Activated CD4-positive, alpha-beta T cell treated with anti-CD3 and anti-CD28 coated beads for 4 hours (primary cell): ENCODE measurements at regions not wholly inside any gene's neighbourhood (a gene's known extent, or its start where the extent isn't known, plus 50 kb on each side); places are given as distances from the start of the nearest gene placed in this dataset.
"Not testable (repeated sequence)": the region's sequence is repeated elsewhere in the genome, so short reads cannot be mapped to it uniquely, and the experiment has no call there.

ENCODE experiments used
- DNase-seq, 2 donors: peaks; one replicate each; pipeline ENCODE4 v3.0.0-alpha.2; 2020

DNA sequence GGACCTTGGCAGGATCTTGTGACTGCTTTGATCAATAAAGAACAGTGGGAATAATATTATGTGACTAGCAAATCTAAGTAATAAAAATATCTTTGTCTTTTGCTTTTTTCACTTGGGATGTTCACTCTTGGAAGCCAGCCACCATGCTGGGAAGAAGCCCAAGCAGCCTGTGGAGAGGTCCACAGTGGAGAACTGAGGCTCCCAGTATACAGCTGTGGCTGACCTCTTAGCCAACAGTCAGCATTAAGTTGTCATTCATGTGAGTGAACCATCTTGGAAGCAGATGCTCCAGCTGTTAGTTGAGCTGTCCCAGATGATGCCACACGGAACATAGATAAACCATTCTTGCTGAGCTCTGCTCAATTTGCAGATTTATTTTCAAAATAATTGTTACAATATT is 160.0 kb downstream of the OSR1 start:
- DNase-seq = no peak

DNA sequence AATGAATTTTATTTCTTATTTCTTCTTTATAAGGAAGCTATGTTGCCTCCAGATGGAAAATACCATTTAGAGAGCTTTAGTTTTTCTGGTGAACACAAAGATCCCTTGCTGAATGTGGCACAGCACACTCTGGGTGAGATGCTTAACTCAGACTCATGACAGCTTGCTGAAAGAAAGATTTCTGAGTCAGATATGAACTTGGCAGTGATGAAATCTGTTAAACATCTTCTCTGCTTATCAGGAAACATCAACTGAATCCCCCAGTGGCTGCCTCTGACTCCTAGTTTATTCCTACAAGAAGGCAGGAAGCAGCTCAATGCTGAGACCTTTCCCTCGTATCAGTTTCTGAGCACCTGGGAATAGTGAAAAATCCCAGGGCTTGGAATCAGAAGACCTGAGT is 162.8 kb downstream of the OSR1 start:
- no peak for DNase-seq

DNA sequence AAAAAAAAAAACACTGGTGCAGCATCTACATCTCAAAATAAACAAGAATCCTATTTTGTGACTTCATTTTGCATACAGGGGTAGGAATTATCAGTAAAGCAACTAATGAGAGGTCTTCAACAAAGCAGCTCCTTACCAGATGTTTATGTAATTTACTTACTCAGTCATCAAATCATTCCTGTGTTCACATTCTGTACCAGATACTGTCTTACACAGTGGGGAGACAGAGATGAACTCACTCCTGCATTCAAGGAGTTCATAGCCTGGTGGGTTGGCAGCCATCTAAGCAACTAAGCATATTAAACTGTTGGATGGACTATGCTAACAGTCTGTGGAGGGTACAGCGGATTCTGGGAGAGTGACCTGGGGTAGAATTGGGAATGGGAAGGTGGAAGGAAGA is 169.0 kb downstream of the OSR1 start:
- DNase-seq = no peak

DNA sequence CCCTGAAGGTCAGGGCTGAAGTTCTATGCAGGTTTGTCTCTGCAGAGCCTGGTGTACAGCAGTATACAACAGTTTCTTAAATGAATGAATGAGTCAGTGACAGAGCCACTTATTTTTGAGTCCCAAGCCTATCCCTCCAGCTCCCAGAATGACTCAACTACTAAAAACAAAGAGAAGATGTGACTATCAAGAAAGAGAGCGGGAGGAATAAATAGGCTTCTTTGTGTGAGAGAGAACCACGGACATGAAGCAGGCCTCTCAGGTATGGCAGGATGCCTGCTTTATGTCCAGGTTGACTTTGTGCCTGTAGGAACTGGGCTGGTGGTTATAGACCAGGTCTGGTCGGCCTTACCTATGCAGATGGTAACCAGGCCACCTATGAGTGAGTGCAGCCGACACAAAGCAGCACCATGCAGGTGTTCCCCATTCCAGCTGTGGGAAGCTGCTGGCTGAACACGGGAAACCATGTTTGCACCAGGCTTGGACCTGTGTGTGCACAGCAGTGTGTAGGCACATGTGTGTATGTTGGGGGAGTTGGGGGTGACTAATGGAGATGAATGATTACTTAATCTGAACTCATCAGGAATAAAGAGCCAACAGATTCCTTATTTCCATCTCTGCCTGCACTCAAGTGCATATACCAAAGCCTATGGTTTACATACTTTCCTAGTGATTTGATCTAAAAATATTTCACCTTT is 171.0 kb downstream of the OSR1 start:
- no peak for DNase-seq

DNA sequence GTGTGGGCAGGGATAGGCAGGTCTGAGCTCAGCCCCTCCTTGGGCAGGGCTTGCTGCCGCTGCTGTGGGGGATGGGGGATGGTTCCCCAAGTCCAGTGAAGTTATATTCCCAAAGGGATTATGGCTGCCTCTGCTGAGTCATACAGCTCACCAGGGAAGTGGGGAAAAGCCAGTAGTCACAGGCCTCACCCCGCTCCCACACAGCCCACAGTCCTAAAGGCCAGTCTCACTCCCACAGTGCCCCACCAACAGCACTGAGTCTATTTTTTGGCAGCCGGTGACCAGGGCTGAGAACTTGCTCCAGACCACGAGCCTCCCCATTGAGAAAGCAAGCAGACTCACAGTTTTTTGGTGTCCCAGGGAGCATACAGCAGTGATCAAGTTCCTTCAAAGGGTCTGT is 173.3 kb downstream of the OSR1 start:
- DNase-seq = no peak

DNA sequence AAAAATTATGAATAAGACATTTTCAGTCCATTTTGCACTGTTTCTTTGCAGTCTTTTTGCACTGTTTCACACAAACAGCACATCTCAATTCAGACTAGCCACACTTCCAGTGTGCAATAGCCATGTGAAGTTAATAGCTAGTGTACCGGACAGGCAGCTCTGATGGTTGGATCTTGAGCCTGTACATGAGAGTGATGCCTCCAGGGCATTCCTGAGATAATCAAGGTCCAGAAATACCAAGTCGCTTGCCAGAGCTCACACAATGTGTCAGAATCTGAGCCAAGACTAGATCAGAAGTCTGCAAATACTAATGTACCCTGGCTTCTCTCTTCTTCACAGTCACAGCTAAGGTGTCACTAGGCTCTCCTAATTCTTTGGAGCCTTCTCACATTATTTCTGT is 180.2 kb downstream of the OSR1 start:
- DNase-seq = no peak

DNA sequence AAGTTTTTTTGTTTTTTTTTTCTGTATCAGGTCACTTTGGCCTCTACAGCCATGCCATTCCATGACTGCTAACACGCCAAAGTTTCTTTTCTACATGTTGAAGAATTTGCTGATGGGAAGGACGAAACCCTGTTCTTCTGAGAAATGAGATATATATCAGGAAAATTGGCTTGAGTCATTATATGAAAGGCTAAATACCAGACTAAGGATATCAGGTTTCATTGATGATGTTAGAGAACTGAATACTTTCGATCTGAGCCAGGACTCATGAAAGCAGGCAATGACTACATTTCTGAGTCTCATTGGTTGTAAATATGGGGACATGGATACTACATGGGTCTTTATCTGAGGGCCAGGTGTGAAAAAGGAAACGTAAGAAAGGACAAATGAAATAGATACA is 181.4 kb downstream of the OSR1 start:
- no peak for DNase-seq

DNA sequence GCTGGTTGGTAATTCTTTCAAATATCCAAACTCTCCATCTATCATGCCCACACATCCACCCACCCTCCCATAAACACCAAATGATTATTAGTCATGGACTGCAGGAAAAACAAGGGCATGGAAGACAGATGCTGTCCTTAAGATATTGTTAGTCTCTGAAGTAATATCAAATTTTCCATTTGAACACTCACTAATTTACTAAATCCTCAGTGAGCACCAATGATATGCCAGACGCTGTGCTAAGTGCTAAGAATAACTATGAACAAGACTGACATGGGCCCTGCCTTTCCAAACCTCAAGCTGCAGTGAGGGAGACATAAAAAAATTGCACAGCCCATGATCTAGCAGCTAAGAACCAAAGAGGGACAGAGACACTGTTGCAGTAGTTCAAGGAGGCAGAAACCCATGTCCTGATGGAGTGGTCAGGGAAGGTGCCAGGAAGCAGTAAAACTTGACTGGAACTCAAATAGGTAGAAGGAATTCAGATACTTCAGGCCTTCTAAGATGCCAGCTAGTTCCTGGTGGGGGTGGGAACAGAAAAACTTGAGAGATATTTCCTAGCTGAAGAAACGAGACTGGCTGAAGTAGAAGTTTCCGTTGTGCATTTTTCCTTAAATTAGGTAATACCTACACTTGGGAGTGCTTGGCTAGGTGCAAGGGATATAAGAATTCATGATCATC is 182.1 kb downstream of the OSR1 start:
- no peak for DNase-seq

DNA sequence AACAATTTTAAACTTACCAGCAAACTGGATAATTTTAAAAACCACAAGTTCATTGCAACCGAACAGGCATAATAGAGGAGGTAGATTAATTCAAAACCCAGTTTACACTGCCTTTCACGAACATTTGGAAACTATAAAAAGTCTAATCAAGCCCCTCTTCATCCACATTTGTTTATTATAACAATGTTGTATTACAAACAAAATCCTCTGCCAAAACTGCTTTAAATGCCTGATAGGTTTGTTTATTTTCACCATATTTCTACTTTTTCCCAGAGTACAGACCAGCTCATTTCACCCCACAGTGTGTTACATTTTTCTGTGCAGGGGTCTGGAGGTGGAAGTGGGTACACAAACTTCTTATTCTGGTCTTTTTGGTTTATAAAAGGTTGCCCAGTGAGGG is 184.2 kb downstream of the OSR1 start:
- DNase-seq = no peak

DNA sequence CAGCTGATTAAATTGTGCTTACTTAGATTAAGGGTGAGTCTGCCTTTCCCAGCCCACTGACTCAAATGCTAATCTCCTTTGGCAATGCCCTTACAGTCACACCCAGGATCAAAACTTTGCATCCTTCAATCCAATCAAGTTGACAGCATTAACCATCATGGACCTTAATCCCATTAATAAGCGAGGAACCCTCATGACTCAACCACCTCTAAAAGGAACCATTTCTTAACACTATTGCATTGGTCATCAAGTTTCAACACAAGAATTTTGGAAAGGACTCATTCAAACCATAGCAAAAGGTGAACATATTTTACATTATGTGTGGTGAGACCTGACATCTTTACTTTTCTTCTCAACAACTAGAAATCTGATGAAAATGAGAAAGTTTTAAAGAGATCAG is 187.0 kb downstream of the OSR1 start:
- DNase-seq = no peak

DNA sequence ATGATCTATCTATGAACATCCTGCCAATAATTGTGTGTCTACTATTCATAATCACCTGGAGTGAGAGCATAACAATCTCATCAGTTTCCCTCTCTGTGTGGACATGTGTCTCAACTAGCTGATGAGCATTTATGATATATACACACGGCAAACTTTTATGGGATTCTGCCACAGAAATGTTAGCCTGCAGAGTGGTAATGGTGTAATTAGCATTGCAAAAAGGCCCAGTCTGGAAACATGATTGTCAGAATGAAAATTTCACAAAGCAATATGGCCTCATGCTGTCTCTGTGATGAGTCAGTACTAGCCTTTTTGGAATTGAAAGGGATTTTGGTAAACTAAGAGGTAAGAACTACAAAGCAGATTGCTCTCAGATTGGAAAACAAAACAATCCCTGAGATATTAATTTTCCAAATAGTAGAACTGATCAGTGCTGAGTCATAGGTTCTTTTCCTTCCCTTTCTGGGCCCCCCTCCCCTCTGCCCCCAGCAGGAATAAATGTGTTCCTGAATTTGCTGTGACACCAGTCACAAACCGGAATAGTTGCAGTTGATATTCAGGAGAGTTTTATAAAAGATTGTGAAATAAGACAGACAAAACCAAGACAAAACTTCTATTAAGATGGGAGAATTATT is 189.2 kb downstream of the OSR1 start:
- no peak for DNase-seq

DNA sequence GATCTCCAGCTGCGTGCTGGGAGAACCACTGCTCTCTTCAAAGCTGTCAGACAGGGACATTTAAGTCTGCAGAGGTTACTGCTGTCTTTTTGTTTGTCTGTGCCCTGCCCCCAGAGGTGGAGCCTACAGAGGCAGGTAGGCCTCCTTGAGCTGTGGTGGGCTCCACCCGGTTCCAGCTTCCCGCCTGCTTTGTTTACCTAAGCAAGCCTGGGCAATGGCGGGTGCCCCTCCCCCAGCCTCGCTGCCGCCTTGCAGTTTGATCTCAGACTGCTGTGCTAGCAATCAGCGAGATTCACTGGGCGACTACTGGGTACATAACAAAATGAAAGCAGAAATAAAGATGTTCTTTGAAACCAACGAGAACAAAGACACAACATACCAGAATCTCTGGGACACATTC is 194.3 kb downstream of the OSR1 start:
- not testable (repeated sequence) for DNase-seq

DNA sequence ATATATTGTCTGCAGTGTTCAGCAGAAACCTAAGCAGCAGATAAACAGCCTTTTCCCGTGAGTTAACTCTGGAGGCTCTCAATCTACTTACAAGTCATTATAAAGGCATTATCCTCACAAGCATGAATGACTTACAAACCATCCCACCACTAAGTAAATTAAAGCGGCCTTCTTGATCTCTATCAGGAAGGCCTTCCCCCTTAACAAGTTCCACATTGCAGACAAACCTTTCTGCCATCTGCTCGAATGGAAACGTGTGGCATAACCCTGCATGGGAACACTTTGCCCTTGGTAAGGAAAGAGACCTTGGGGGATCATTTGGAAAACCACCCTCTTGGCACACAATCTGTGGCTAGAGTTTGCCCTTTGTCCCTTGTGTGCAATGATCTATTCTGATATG is 199.5 kb downstream of the OSR1 start:
- DNase-seq = no peak

DNA sequence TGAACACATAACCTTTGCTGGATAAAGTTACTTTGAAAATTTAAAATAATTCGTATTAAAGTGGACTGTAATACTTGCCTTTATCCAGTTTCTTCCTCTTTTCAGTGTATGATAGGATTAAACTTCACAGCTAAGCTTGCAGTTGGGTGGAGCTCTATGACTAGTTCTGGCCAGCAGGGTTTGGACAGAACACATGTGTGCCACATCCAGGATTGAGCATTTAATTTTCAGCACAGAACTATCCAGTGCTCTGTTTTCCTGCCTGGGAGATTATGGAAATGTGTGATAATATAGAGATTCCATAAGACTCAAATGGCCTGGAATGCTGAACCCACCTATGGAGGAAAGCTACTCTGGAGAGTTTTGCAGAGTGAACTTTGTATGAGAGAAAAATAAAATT is 200.2 kb downstream of the OSR1 start:
- DNase-seq = no peak

DNA sequence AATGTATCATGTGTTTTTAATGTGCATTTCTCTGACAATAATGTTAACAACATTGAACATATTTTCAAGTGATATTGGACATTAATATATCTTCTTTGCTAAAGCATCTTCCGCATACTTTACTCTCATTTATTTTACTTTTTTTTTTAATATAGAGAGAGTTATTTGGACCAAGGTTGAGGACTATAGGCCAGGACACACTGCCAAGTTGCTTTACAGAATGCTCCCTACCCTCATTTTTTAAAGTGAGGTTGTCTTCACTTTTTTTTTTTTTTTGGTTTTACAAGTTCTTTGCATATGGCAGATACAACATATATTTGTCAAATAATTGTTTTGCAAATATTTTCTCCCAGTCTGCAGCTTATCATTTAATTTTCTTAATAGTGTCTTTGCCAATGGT is 201.8 kb downstream of the OSR1 start:
- no peak for DNase-seq

DNA sequence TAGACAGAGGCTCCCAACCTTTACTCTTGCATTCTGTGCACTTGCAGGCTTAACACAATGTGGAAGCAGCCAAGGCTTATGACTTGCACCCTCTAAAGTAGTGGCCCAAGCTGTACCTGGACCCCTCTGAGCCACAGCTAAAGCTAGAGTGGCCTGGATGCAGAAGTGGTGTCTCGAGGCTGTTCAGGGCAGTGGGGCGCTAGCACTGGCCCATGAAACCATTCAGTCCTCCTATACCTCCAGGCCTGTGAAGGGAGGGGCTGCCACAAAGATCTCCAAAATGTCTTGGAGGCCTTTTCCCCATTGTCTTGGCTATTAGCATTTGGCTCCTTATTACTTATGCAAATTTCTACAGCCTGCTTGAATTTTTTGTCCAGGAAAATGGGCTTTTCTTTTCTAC is 207.7 kb downstream of the OSR1 start:
- no peak for DNase-seq

DNA sequence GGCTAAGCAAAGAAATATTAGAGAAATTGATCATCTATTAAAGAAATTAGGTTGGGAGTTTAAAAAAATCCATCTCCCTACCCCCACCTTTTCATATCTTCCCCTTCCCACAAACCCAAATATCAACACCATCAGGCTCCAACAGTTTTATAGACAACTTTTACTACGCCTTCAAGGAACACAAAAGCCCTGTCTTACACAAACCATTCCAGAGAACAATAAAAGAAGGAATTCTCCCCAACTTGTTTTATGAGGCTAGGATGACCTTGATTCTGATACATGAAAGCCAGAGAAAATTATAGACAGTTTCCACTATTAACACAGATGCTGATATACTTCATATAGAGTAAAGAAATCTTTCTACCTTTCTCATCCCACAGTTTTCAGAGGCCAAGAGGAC is 211.6 kb downstream of the OSR1 start:
- DNase-seq = no peak

DNA sequence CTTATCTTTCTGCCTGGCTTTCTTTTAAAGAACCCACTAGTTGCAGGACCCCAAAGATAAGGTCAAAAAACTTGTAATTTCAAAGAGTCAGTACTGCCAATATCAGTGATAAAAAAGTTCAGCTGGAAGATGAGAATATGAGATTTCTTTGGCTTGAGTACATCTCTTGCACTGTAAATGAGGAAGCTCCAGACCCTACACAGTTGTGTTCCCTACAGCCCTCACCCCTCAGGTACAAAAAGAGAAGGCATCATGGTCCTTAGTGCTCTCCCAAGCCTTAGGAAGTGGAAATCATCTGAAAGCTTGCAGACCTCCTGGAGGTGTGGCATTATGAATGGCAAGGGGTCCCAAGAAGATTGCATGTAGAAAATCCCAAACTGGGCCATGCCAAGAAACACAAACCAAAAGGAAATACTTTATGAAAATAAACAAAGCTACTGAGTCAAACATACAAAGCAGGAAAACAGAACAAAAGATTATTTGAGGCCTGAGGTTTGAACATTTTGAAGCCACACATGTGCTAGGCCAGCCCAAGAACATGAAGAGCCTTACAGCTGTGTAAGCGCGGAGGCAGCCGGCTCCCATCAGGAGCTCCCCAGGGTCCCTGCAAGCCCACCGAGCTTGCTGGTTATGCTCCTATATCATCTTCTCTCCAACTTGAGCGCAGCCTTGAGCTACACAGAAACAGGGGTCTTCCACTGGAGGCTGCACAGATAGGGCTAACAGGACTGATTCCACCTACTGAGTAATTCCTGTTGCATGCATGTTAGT is 217.0 kb downstream of the OSR1 start:
- DNase-seq = no peak

DNA sequence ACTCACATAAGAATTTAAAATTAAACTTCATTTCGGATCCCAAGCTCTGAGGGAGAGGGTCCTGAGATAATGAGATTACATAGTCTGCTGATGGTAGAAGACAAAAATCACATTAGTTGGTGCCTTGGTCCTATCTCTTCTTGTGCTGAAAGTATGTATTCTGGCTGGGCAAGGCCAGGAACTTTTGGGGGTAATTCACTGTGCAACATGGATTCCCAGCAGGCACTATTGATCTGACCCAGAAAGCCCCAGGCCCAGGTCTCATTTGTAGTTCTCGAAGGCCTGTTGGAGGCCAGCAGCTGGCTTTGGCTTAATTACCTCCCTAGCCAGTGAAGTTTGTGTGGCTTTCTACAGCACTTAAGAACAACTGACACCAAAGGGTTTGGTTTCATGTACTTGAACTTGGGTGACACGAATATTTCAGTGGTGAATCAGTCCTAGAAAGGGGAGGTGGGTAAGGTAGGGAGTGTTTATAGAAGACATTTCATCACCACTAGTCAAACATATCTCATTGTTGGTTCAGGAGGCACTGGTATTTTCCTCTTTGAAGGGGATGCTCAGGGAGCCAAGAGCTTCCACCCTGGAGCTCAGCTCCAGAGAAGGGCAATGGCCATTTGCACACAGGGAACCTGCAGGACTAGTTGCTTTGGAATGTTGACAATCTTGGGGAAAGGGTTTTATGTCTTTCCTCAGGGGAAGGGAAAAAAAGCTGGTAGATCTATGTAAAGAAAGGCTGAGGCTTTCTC is 217.8 kb downstream of the OSR1 start:
- no peak for DNase-seq

DNA sequence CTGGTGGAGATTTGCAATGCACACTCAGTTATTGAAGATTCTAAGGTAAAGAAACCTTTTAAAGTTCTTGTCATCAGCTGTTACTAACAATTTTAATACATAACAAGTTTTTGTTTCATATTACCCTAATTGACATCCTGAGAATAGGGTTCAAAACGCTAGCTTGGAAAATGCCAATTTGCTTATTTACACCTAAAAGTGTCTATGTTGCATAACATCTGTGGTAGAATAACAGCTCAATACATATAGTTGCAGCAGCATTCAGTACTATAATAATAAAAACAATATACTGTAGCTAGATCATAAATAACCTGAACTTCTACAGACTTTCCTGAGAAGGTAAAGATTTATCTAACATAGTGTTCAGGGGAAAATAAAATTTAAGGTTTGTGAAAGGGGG is 219.0 kb downstream of the OSR1 start:
- no peak for DNase-seq

DNA sequence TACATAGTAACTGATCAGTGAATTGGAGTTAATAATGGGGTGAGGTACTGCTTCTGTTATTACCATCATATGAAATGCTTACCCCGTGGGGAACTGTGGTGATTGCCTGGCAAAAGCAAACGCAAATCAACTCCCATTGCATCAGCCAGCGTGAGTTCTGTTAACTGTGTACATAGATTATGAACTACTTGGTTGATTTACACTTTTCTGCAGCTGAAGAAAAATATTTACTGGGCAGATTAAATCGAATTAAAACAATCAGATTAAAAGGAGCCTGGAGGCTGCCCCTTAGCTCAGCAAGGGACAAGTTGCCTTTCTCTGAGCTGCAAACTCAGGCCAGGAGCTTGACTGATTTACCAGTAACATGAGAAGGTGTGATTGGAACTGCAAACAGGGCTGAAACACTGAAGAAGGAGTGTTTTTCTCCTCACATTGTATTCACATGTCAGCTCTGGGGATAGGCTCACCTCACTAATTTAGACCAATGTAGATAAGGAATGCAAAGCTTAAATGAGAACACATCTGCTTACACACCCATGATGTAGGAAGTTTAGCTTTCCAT is 220.1 kb downstream of the OSR1 start:
- no peak for DNase-seq

DNA sequence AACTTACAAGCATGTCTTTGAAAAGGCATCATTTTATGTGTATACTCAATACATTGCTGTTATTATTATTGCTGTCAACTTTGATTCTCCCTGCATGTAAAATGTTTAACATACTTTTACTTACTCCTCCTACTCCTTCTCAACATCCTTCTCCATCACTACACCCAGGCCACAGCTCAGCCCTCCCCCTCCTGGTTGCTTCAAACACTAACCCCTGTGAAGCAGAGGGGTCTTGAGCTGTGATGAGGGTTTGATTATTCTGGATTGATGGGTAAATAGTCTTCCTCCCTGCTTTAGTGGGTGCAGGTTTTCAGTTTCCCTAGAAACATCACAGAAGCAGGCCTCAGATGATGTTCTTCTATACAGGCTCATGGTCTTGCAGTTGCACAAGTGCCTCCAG is 221.0 kb downstream of the OSR1 start:
- DNase-seq = no peak

DNA sequence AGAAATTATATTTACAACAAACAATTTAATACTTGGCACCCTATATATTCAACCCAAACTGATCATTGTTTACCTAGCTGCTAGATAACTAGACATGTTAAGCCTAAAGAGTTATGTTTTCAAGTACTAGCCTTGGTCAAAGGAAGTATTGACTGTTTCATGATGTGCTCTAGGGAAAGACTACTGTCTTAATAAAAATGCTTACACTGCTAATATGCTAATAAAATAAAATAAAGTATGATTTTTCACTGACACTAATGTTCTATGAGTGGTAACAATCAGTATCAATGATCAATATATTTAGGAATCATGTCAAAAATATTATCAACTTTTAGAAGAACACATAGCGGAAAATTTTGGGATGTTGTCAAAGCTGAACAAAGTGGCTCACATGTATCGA is 225.5 kb downstream of the OSR1 start:
- no peak for DNase-seq
